ENCODE measurements at regions not wholly inside any gene's neighbourhood (a gene's known extent, or its start where the extent isn't known, plus 50 kb on each side); places are given as distances from the start of the nearest gene placed in this dataset.

- H3K79me2 ChIP-seq (ENCODE audit: insufficient read depth, low read length) = peaks cover 97% of the 10 kb centered on the region
- no peak for TF ChIP-seq RAD21 (IDR thresholded peaks at IDR 0.05; ENCODE audit: low read depth)
- TF ChIP-seq ELF1 (IDR thresholded peaks at IDR 0.05; ENCODE audit: borderline replicate concordance, low read depth) = no peak
- no peak for TF ChIP-seq EGR1 (IDR thresholded peaks at IDR 0.05; ENCODE audit: low read depth)
- no peak for TF ChIP-seq CBX3 (IDR thresholded peaks at IDR 0.05; ENCODE audit: low read depth)
- no peak for TF ChIP-seq YY1 (IDR thresholded peaks at IDR 0.05; ENCODE audit: extremely low read depth, insufficient replicate concordance, low read depth, low read length)
- no peak for TF ChIP-seq ZNF274 (IDR thresholded peaks at IDR 0.05; ENCODE audit: low read depth, low read length)
- TF ChIP-seq SP1 (IDR thresholded peaks at IDR 0.05; ENCODE audit: low read depth) = no peak
- TF ChIP-seq SIN3A (IDR thresholded peaks at IDR 0.05; ENCODE audit: low read depth) = no peak
- TF ChIP-seq SRF (IDR thresholded peaks at IDR 0.05; ENCODE audit: low read depth) = no peak
- TF ChIP-seq ZBTB33 (IDR thresholded peaks at IDR 0.05; ENCODE audit: extremely low read depth, insufficient replicate concordance, low read length) = no peak
- TF ChIP-seq CTCF (IDR thresholded peaks at IDR 0.05 in 2 of 3, conservative IDR thresholded peaks at IDR 0.05 in 1 of 3; ENCODE audit: borderline replicate concordance in 1 of 3, insufficient read depth in 1 of 3, low read depth in 2 of 3, low read length in 2 of 3) = no peak
- ChIA-PET POLR2A (no interaction called here), RAD21 (ENCODE audit: low non-redundant PET in 1 of 2, low total read pairs in 2 of 2, uncharacterized antibody in 2 of 2, unreplicated experiment in 2 of 2) (no interaction called here), CTCF (no interaction called here)
- intact Hi-C loops (cut with micrococcal nuclease) = no loop called here
- H3K4me3 ChIP-seq (replicated peaks in 1 of 2; ENCODE audit: low read depth in 1 of 2, low read length in 2 of 2) = no peak overlapping the region
- H3K4me2 ChIP-seq (ENCODE audit: low read length) = no peak overlapping the region
- H3K9me2 ChIP-seq (ENCODE audit: insufficient read depth) = no peaks in the 10 kb centered on the region
- no peaks in the 10 kb centered on the region for H3K9me3 ChIP-seq (ENCODE audit: control insufficient read depth in 1 of 2, insufficient read depth in 1 of 2, low read depth in 1 of 2, low read length in 2 of 2)
- peaks cover 0 to 4% of the 10 kb centered on the region in 2 experiments; a peak in 2 of 4 replicates for H3K4me1 ChIP-seq (ENCODE audit: control insufficient read depth in 1 of 2, insufficient read depth in 2 of 2, low read length in 2 of 2)
- DNase-seq (ENCODE audit: low read depth, low spot score) (no peak), ATAC-seq (peak; percentile 33; the same call in 1 of the 2 replicates)
- no peak overlapping the region for H3K9ac ChIP-seq (ENCODE audit: low read length)
- H3K27ac ChIP-seq (ENCODE audit: low read depth, low read length) = no peak overlapping the region
- no peak overlapping the region for H2AFZ ChIP-seq (ENCODE audit: low read depth, low read length, poor library complexity, severe bottlenecking)
- no TSS peak for BruUV-seq (replicated peaks)
- H3K36me3 ChIP-seq (ENCODE audit: control insufficient read depth in 1 of 2, insufficient read depth in 2 of 2, low read length in 2 of 2) = no peaks in the 10 kb centered on the region
- H4K20me1 ChIP-seq (ENCODE audit: insufficient read depth) = no peaks in the 10 kb centered on the region
- no peaks in the 10 kb centered on the region for H3K27me3 ChIP-seq (ENCODE audit: insufficient read depth, low read length)
These were observed 188.9 kb downstream of the BRD1 start for GRCh38 chr22:49638788-49639187.
